ELR (cell line): ENCODE measurements at regions not wholly inside any gene's neighbourhood (a gene's known extent, or its start where the extent isn't known, plus 50 kb on each side); places are given as distances from the start of the nearest gene placed in this dataset.

Experiments
- DNase-seq: peaks from one replicate; pipeline ENCODE4 v3.0.0-alpha.2; 2015; ENCODE audit warnings: low read depth

DNA sequence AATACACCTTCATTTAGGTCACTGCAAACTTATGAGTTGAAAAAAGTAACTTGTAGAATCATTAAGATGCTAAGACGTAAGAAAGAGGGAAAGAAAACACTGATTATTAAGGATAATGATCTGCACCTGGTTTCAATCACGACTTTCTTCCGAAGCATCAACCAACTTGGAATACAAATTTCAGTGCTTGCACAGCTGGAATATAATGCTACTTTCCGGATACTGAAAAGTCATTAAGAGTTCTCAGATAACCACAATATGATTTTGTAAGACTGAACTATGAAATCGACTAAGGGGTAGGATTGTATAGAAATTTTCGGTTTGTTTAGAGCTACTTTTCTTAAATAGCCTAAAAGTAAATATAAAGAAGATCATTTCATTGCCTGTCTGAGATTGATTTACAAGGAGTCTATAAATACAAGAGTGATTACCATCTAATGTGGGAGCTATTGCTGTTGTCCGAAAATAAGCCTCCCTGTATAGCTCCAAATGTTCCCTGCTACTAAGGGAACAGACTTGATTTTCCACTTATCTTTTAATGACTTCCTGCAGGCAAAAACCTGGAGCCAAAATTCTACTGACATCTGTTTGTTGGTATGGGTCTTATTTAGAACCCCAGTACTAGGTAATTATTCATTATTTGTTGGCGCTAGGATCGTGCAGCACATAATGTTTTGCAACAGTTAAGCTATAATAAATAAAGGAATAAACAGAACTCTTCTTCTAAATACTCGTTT, 673.3 kb downstream of the KCNT2 start:
- DNase-seq: no peak

DNA sequence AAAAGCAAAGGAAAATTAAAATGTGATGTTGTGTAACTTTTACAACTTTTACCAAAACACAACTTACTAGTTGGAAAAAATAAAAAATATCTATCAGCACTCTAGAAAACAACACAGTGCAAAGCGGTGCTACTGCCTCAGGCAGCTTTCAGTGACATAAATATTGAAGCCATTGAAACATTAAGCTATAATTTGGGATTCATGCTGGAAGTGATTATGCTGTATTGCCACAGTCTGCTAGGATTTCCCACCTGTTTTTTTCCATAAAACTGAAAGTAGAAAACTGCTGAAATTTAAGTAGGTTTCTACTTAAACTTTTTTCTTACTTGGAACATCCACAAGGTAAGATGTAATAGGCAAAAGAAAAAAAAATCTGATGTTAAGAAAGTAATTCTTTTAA, 674.4 kb downstream of the KCNT2 start:
- no peak for DNase-seq

DNA sequence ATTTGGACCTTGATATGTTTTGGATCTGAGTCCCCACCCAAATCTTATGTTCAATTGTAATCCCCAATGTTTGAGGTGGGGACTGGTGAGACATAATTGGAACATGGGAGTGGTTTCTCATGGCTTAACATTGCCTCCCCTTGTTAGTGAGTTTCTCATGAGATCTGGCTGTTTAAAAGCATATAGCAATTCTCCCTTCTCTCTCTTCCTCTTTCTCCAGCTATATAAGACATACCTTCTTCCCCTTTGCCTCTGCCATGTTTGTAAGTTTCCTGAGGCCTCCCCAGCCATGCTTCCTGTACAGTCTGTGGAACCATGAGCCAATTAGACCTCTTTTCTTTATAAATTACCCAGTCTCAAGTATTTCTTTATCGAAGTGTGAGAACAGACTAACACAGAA, 692.4 kb downstream of the KCNT2 start:
- DNase-seq: no peak

DNA sequence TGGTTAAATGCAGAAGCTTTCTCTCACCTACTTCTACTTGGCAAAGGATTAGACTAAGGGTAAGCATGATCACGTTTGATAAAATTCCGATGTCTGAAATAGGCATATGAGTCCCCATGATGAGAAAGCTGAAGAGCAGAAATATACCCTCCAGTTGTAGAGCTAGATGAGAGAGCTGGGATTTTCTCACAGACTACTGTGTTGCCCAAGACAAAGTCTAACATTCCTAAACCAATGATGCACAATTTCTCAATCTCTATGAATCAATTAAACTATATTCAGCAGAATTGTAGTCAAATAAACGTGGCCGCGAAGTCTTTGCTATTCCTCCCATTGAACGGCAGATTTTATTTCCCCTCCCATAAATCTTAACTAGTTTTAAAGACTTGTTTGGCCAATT, 699.2 kb downstream of the KCNT2 start:
- peak; percentile 63 for DNase-seq

DNA sequence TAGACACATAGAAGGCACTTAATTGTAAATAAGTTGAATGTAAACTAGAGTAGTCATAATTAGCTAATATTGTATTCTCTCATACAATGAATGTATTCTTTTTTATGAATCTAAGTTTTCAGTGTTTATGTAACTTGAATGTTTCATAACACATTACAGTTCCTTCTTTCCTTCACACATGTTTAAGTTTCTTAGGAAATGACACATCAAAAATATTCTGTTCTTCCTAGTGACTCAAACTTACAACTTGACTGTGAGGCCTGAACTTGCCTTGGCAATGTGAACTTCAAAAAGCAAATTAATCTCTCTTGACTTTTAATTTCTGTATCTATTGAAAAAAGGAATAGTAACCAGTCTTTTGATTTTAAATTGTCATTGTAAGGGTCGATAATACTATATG, 700.1 kb downstream of the KCNT2 start:
- DNase-seq: peak; percentile 78

DNA sequence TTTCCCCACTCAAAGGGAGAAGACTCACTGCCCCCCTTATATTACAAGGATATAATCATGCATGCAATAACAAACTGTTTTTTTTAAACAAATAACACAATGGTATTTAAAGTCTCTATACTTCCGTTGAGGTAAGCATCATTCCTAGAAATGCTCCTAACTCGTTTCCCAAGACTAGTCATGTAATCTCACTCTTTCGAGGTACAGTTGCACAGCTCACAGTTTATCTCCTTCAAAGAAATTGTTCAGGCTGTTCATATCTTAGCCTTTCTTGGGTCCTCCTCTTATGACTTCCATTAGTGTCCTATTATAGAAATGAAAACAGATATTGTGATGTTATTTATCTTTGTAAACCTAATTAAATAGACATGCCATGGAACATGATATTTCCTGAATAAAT, 705.0 kb downstream of the KCNT2 start:
- DNase-seq: no peak

DNA sequence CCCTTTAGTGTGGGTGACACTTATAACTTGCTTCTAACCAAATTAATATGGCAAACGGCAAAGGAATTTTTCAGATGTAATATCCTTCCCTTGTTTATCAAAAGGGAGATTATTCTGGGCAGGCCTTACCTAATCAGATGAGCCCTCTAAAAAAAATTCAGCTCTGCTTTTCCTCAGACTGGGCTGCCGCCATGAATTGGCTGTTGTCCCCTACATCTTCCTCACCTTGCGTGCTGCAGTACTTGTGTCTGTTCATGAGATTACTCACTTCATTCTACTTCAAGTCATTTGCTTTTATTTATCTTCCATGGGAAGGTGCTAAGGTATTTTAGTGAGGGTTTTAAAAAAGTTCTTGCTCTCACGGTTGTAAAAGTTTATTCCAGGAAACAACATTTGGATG, 705.5 kb downstream of the KCNT2 start:
- DNase-seq: no peak

GRCh38 chr1:195899762-195900352, 708.4 kb downstream of the KCNT2 start:
- DNase-seq: peak; percentile 83

DNA sequence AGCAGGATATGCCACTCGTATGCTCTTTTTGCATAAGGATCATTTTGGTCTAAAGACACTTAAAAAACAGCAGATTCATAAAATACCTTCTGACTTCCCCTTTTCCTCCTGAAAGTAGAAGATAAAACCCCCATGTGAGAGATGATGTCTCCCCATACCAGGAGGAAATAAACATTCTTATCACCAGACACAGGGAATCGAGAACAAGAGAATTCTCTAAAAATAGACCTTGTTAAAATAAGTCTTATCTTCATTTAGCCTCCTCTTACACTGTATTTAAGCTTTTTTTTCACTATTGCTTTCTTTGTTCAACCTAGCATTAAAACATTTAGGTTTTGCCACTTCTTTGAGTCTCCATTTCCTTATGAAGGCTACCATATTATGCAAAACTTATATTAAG, 709.3 kb downstream of the KCNT2 start:
- no peak for DNase-seq

- DNase-seq: no peak
Measured at GRCh38 chr1:195898373-195898772, 709.9 kb downstream of the KCNT2 start.

- DNase-seq: peak; percentile 19
Measured at GRCh38 chr1:195897076-195897475, 711.2 kb downstream of the KCNT2 start.

- DNase-seq: no peak
Measured at GRCh38 chr1:195894411-195894810, 713.8 kb downstream of the KCNT2 start.

GRCh38 chr1:195886000-195886399, 722.2 kb downstream of the KCNT2 start:
- peak; percentile 3 for DNase-seq

DNA sequence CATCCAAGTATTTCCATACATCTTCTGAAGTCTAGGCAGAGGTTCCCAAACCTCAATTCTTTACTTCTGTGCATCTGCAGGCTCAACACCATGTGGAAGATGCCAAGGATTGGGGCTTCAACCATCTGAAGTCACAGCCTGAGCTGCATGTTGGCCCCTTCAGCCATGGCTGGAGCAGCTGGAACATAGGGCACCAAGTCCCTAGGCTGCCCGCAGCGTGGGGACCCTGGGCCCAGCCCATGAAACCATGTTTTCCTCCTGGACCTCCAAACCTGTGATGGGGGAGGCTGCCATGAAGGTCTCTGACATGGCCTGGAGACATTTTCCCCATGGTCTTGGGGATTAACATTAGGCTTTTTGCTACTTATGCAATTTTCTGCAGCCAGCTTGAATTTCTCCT, 729.8 kb downstream of the KCNT2 start:
- DNase-seq: no peak

DNA sequence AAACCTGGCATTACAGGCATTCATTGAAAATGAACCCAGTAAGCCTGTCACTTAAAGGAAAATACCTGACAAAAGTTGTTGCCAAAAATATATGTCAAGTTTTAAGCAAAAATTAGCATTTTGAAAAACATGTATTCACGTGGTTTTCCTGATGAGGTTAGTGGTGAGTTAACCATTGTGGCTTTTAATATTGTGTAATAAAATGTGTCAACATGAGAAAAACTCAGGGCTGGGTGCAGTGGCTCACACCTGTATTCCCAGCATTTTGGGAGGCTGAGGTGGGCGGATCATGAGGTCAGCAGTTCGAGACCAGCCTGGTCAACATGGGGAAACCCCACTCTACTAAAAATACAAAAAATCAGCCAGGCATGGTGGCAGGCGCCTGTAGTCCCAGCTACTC, 731.4 kb downstream of the KCNT2 start:
- no peak for DNase-seq

DNA sequence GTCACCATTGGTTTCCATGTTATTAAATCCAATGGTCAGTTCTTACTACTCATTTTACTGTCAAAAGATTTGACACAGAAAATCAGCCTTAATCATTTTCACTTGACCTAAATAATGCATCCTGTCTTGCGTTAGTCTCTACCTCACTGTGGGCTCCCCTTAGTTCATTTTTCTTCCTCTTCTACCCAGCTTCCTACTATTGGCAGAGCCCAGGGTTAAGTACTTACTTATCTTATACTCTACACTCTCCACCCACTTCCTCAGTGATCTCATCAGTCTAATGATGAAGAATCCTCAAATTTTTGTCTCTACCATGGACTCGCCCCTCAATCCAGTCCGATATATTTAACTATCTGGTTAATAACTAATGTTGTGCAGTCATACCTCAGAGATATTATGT, 735.9 kb downstream of the KCNT2 start:
- no peak for DNase-seq

DNA sequence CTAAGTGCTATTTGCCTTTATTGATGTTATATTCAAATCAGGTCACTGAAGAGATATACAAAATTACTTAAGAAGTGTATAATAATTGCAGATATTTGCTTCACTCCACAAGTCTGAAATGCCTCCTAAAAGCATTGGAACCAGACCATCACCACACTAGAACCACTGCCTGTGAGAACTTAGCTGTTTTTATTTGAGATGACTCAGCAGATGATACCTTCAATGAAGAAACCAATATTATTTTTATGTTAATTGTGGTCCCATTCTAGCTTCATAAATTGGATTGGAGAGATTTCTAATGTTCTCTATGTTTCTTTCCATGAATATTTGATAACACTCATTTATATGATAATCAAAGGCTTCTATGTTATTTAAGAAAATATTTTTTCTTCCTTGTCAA, 740.6 kb downstream of the KCNT2 start:
- DNase-seq: no peak

GRCh38 chr1:195866781-195867222, 741.4 kb downstream of the KCNT2 start:
- DNase-seq: no peak

- no peak for DNase-seq
Measured at GRCh38 chr1:195866091-195866780, 742.0 kb downstream of the KCNT2 start.

DNA sequence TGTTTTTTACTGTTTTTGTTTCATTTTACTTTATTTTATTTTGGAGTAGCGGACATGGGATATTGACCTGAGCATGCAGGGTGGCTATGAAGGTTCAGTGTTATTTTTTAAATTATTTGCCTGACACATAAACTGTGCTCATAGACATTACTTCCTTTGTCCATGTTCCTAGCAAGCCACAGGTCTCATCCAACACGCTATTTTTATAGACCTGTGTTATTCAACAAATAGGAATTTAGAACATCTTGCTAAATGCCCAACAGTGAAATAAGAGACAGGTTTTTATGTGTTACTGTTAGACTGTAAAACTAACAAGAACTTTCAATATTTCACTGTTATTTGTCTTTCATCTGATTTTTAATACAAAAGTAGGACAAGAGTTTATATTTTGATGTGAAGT, 756.4 kb downstream of the KCNT2 start:
- DNase-seq: peak; percentile 37

- peak; percentile 14 for DNase-seq
Measured at GRCh38 chr1:195851016-195851601, 757.1 kb downstream of the KCNT2 start.

DNA sequence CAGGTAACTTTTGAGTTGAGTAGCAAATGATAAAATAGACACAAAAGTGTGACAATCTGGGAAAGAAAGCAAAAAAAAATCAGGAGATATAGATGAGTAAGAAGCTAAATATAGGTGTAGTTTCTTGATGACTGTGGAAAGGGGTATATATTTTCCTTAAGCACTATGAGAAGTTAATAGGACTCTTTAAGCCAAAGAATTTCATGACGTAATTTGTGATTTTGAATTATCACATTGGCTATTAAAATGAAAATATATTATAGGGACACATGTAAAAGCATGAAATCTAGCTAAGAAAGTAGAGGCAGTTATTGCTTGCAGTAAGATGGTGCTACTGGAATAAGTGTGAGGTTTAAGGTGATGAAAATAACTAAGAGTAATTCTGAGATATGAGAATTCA, 759.1 kb downstream of the KCNT2 start:
- DNase-seq: no peak
